ENCODE measurements at regions not wholly inside any gene's neighbourhood (a gene's known extent, or its start where the extent isn't known, plus 50 kb on each side); places are given as distances from the start of the nearest gene placed in this dataset.

GRCh38 chr6:167703347-167703746, 123.4 kb upstream of the AFDN start:
- Mint-ChIP-seq H3K27ac (ENCODE audit: unreplicated experiment) (no peak overlapping the region), H3K9me3 (ENCODE audit: low read depth, unreplicated experiment) (no peaks in the 10 kb centered on the region), H3K4me3 (ENCODE audit: low read depth, unreplicated experiment) (no peak overlapping the region), H3K36me3 (ENCODE audit: insufficient read depth, unreplicated experiment) (no peaks in the 10 kb centered on the region), H3K4me1 (ENCODE audit: low read depth, unreplicated experiment) (peaks cover 20% of the 10 kb centered on the region), H3K27me3 (ENCODE audit: unreplicated experiment) (peaks cover 5% of the 10 kb centered on the region)
- no TSS peak for BruUV-seq (replicated peaks)
- intact Hi-C loops (cut with micrococcal nuclease; ENCODE audit: unreplicated experiment) = no loop called here
- DNase-seq = no peak
- no peak for TF ChIP-seq CTCF (IDR thresholded peaks at IDR 0.05; ENCODE audit: unreplicated experiment)
- CTCF ChIA-PET = no interaction called here

GRCh38 chr6:167703781-167704180, 122.9 kb upstream of the AFDN start:
- no peak overlapping the region for H3K4me3 Mint-ChIP-seq (ENCODE audit: low read depth, unreplicated experiment)
- H3K36me3 Mint-ChIP-seq (ENCODE audit: insufficient read depth, unreplicated experiment) = no peaks in the 10 kb centered on the region
- no peaks in the 10 kb centered on the region for H3K9me3 Mint-ChIP-seq (ENCODE audit: low read depth, unreplicated experiment)
- BruUV-seq (replicated peaks) = no TSS peak
- H3K4me1 Mint-ChIP-seq (ENCODE audit: low read depth, unreplicated experiment) = peaks cover 20% of the 10 kb centered on the region
- intact Hi-C loops (cut with micrococcal nuclease; ENCODE audit: unreplicated experiment) = no loop called here
- H3K27me3 Mint-ChIP-seq (ENCODE audit: unreplicated experiment) = peaks cover 10% of the 10 kb centered on the region
- CTCF ChIA-PET = interaction anchor here (0.7 kb wide), 1 partner anchor 286 kb away, joined by 3 read pairs; no protein-coding TSS in a partner anchor
- H3K27ac Mint-ChIP-seq (ENCODE audit: unreplicated experiment) = no peak overlapping the region
- no peak for DNase-seq
- no peak for TF ChIP-seq CTCF (IDR thresholded peaks at IDR 0.05; ENCODE audit: unreplicated experiment)

DNA sequence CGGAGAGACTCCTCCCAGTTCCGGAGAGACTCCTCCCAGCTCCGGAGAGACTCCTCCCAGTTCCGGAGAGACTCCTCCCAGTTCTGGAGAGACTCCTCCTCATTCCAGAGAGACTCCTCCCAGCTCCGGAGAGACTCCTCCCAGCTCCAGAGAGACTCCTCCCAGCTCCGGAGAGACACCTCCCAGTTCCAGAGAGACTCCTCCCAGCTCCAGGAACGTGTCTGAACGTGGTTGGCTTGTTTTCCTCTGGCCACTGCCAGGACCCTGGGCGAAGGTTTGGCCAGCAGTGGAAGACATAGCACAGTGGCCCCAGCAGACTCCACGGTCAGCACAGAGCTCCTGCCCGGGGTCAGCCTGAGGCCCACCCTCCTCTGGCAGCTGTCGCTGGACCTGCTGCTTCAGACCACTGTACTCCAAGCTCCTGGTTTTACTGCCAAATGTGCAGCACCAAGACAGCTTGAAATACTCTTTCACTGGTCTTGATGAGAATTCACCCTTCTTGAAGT, 122.3 kb upstream of the AFDN start:
- H3K4me1 Mint-ChIP-seq (ENCODE audit: low read depth, unreplicated experiment) = peaks cover 13% of the 10 kb centered on the region
- H3K27me3 Mint-ChIP-seq (ENCODE audit: unreplicated experiment) = peaks cover 16% of the 10 kb centered on the region
- no peaks in the 10 kb centered on the region for H3K36me3 Mint-ChIP-seq (ENCODE audit: insufficient read depth, unreplicated experiment)
- TF ChIP-seq CTCF (IDR thresholded peaks at IDR 0.05; ENCODE audit: unreplicated experiment) = no peak
- H3K9me3 Mint-ChIP-seq (ENCODE audit: low read depth, unreplicated experiment) = no peaks in the 10 kb centered on the region
- no TSS peak for BruUV-seq (replicated peaks)
- no peak for DNase-seq
- CTCF ChIA-PET = interaction anchor here (0.7 kb wide), 1 partner anchor 286 kb away, joined by 3 read pairs; no protein-coding TSS in a partner anchor
- H3K27ac Mint-ChIP-seq (ENCODE audit: unreplicated experiment) = no peak overlapping the region
- intact Hi-C loops (cut with micrococcal nuclease; ENCODE audit: unreplicated experiment) = no loop called here
- H3K4me3 Mint-ChIP-seq (ENCODE audit: low read depth, unreplicated experiment) = no peak overlapping the region

- intact Hi-C loops (cut with micrococcal nuclease; ENCODE audit: unreplicated experiment) = no loop called here
Observed at GRCh38 chr6:167705211-167705750, 121.4 kb upstream of the AFDN start.

More at GRCh38 chr6:167705211-167705750, 121.4 kb upstream of the AFDN start:
- Mint-ChIP-seq H3K9me3 (ENCODE audit: low read depth, unreplicated experiment) (no peaks in the 10 kb centered on the region), H3K27me3 (ENCODE audit: unreplicated experiment) (peaks cover 25% of the 10 kb centered on the region), H3K4me1 (ENCODE audit: low read depth, unreplicated experiment) (peaks cover 5% of the 10 kb centered on the region), H3K27ac (ENCODE audit: unreplicated experiment) (no peak overlapping the region), H3K36me3 (ENCODE audit: insufficient read depth, unreplicated experiment) (no peaks in the 10 kb centered on the region), H3K4me3 (ENCODE audit: low read depth, unreplicated experiment) (no peak overlapping the region)
- TF ChIP-seq CTCF (IDR thresholded peaks at IDR 0.05; ENCODE audit: unreplicated experiment) = no peak
- CTCF ChIA-PET = no interaction called here
- DNase-seq = no peak
- BruUV-seq (replicated peaks) = no TSS peak
